Dermis blood vessel endothelial cell (primary cell): ENCODE measurements at regions not wholly inside any gene's neighbourhood (a gene's known extent, or its start where the extent isn't known, plus 50 kb on each side); places are given as distances from the start of the nearest gene placed in this dataset.
A peak's percentile ranks its signal among the peaks of the same experiment; 100 is the strongest.
"Not testable (repeated sequence)": the region's sequence is repeated elsewhere in the genome, so short reads cannot be mapped to it uniquely, and the experiment has no call there.

Experiments
- DNase-seq: peaks from one replicate; pipeline ENCODE4 v3.0.0; 2010

DNA sequence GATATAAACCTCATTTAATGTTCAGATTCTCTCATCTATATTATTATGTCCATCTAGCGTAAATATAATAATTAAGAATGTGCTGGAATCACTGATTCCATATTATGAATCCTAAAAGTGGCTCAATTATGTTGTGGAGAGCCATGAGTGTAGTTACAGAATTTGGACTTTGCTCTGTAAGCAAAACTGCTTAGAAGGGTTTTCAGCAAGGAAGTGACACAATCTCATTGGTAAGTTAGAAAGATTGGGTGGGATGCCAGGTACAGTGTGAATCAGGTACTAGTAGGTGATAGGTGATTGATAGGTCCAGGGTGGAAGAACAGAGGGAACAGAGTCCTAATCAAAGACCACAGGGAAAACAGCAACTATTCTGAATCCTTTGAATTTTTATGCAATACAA, 74.9 kb upstream of the ABLIM1 start:
- no peak for DNase-seq

DNA sequence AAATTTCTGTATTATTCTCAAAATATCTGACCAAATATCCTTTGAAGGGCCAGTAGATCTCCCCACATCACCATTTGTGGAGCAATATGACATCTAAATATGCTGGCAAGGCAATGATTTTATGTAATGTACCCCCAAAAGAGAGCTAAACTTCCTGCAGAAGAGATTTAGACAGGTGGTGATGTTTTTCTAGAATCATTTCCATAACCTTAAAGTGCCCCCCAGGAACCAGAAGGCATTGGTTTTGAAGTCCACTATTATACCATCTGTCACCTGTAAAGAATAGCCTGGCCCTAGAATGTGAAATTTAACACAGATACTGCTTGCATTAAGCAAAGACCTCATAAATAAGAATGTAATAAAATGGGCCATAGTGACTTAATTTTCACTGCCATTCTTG, 77.9 kb upstream of the ABLIM1 start:
- DNase-seq: no peak

DNA sequence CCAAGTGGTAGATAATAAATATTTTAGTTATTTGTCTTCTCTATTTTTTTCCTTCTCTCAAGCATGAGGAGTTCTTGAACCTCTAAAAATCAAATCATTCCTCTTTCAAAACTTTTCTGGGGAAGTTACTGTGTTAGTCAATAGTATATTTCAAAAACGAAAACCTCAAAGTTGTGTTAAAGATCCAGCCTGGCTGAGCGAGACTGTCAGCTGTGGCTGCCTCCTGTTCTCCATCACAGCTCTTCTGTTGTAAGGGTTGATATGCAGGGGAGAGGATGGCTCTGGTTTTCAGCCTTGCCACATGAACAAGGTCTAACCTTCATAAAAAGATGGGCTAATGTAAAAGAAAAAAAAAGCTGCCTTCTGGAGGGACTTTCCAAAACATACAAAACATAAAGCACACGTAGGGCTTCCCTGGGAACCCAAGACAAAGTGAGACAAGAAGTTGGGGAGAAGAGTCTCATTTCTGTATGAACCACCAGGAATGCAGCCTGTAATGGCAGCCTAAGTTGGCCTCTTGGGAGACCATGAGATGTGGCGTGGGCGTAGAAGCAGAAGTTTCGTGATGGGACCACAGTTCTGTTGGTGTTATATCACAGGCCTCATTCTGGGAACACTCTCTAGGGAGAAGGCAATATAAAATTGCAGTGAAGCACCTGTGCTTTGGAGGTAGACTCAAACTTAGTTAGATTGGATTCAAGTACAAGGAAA, 77.9 kb upstream of the FHIP2A start:
- no peak for DNase-seq

DNA sequence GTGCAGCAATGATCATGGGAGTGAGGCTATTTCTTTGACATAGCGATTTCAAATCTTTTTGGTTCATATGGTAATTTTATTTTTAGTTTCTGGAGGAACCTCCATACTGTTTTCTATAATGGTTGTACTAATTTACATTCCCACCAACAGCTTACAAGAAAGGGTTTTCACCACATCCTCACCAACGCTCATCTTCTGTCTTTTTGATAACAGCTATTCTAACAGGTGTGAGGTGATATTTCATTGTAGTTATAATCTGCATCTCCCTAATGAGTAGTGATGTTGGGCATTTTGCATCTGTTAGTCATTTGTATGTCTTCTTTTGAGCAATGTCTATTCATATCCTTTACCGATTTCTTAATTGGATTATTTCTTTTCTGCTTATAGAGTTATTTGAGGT, 75.0 kb upstream of the FHIP2A start:
- no peak for DNase-seq

DNA sequence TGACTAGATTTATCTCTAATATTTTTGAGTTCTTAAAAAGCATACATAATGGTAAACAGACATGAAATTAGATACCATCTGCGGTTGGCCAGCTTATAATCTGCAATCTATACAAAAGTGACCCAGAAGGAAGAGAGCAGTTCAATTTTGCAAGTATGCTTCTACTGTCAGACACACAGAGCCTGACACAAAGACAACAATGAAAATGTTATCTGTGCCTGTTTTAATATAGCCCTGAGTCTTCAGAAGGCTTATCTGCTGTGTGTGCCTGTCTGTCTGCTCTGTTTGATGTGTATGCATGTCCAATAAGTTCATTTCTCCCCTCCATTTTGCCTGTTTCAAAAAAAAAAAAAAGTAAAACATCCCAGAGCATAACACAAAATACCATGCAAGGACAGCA, 73.3 kb upstream of the FHIP2A start:
- no peak for DNase-seq

DNA sequence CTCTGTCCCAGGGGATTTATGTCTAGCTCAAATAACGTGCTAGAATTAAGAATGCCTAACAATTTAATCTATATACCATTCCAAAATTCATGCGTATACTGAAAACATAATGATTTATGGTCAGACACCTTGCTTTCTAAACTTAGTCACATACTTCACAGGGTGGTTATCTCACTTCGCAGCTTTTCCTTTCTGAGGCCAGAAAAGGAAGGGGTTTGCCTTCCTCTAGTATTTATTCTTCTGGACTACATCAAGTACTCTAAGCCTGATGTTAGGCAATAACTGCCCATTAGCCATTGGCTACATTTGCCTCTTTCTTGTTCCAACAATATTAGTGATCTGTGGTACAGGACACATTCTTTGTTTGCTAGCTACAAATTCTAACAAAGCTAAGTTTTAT, 72.6 kb upstream of the FHIP2A start:
- peak; percentile 91 for DNase-seq

DNA sequence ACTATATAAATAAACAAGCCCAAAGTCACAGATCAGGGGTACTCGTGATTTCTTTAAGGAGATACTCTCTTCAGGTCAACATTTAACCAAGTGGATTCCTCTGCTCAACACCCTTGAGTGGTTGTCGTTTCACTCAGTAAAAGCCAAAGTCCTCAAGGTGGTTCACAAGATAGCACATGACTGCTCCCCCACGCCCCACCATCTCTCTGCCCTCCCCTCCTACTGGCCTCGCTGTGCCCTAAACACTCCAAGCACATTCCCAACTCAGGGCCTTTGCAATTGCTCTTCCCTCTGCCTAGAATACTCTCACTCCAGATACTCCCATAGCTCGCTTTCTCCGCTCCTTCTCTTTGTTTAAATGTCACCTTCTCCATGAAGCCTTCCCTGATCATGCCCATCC, 72.1 kb upstream of the FHIP2A start:
- DNase-seq: no peak

DNA sequence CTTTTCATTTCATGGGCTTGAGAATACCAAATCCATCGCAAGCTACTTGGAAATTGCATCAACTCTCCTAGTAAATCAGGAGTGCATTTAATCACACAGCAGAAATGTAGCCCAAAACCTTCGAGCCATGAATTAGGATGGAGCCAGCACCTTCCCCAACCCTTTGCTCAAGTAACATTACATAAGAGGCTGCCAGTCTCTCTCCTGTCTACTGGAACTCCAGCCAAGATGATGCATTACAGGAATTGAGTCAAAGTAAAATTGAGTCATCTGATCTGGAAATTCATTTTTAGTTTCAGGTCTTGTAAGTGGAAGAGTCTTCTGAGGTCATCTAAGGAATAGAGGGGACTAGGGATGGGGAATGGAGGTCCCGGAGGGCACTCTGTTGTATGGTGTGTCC, 69.7 kb upstream of the FHIP2A start:
- peak; percentile 18 for DNase-seq

DNA sequence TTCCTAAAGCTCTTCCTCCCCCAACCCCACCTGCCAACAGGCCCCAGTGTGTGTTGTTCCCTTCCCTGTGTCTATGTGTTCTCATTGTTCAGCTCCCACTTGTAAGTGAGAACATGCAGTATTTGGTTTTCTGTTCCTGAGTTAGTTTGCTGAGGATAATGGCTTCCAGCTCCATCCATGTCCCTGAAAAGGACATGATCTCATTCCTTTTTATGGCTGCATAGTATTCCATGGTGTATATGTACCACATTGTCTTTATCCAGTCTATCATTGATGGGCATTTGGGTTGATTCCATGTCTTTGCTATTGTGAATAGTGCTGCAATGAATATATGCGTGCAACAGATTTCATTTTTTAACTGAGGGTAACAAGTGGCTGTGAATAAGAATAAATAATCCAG, 69.0 kb upstream of the FHIP2A start:
- DNase-seq: not testable (repeated sequence)

DNA sequence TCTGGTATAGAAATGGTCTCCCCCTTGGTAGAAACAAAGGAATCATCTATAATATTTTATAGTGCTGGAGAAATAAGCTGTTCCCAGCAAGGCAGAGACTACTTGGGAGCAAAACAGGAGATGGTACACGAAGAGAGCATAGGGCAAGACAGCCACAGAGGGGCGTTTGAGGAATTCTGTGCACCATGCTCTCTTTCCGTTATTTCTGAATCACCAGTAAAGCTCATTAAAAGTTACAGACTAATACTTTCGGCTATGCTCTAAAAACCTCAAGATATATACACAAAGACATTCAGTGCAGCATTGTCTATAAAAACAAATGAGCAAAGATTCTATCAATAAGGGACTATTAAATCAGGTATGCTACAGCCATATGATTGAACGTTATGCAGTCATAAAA, 68.5 kb upstream of the FHIP2A start:
- no peak for DNase-seq

DNA sequence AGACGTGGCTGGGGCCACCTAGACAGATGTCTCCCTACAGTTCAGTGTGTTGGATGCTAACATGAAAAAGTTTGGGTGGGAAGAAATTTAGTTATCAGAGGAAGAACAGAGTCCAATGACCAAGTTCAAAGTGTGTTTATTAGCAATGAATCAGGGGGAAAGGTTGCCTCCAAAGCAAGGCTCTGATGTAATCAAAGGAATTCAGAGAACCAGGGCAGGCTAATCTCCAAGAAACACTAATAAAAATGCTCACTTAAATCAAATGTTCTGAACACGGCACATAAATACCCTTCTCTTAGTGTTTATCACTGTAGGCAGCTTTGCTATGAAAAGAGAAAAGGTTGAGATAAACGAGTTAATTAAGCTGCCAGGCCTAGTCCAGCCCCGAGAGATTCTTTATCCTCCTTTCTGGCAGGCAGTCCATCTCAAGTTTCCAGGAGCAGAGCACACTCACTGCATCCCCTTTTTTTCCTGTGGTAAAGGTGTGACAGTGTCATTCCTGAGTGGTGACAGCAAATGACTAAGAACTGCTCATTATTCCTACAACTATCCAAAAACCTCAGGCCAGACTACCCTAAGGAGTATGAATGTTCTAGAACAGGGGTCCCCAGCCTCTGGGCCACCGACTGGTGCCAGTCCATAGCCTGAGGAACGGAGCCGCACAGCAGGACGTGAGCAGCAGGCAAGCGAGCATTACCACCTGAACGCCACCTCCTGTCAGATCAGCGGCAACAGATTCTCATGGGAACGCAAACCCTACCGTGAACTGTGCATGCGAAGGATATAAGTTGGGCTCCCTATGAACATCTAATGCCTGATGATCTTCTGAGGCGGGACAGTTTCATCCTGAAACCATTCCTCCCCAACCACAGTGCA, 66.9 kb upstream of the FHIP2A start:
- DNase-seq: no peak

DNA sequence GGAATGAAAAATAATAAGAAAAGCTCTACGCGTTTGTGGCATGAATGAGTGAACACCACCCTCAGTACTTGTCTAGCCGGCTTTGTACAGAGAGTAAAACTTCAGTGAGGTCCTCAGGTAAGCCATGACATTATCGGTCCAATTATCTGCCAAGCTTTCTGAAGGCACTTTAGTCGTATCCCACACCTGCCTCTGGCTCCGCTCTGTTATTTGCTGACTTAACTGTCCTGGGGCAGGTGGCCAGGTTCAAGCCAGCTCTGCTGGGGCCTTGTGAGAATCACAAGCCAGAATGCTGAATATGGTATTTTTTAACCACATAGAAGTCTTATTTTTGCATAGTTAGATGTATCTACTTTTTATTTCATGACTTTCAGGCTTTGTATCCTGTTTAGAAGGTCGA, 66.0 kb upstream of the FHIP2A start:
- DNase-seq: no peak

DNA sequence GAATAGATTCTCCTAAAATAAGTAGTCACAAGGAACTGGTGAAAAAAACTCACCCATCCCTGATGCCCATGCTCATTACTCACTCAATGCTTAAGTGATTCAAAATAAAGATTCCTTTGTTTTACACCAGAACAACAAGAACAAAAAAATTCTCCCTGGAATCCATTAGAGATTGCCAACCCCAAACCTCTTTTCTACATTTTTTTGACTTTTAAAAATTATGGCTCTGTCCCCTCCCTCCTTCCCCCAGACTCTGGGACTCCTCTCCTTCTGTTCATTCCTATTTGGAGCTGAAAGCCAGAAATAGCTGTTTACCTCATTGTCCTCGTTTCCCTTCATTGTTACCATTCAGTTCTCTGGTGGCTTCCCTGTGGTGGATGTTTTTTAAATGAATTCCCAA, 63.2 kb upstream of the FHIP2A start:
- DNase-seq: peak; percentile 79

DNA sequence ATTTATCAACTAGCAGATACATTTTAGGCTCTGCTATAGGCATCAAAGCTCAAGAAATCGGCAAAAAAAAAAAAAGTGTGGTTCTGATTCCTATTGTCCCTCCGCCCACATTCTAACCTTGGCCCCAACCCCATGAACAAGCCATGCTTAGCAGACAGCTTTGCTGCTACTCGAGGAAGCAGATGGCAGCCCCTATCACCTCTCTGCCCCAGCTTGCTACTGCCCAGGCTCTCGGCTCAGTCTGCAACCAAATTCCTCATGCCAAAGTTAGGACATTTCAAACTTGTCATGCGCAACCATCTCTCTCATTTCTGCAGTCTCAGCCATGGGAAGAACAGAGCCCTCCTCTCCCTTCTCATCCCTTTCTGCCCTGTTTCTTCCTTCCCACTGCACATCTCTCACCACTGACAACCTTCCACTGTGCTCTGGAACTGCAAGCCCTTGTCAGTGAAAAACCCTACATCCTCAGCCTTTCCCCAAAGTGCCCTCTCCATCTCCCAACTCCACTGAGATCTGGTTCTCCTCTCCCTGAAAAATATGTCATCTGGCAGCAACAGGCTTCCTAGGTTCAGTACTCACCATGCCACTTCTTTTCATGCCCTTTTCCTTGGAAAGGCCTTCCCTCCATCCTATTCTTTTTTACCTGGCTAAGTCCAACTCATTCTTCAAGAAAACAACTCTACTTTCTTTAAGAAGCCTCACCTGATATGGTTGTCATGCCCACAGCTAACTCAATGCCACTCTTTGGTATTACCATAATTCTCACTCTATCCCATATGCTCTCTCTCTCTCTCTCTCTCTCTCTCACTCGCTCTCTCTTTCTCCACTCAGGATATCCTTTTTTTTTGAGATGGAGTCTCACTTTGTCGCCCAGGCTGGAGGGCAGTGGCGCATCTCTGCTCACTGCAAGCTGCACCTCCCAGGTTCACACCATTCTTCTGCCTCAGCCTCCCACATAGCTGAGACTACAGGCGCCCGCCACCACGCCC, 60.1 kb upstream of the FHIP2A start:
- DNase-seq: no peak

DNA sequence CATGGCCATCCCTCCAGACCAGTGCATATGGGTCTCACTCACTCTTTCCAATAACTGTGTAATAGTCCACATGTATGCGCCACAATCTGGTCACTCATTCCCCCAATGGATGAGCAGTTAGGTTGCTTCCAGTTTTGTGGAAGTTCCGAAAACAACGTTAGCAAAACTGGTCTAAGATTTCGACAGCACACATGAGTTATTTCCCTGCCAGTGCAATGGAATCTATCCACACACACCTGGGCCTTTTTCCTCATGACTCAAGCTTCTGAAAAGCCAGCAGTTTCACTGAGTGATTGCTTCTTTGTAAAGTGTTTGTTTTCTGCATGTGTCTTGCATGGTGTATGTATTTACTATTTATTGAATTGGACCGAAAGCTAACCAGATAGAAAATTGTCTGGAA, 58.8 kb upstream of the FHIP2A start:
- no peak for DNase-seq

DNA sequence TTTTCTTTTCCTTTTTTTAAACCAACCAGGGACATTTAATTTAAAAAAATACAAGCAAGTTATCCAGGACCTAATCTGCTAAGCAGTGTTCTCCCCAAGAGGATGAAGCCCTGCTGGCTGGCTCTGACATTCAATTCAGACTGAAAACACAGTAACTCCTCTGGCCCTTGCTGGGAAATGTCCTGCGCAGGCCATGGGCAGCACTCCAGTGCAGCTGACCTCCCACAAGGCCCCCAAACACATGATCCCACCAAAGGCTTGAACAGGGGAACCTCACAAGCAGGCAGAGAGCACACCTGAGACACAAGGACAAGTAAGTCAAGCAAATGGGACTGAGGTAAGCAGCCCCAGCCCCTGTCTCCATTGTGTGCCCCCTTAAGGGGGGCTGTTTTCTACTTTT, 56.9 kb upstream of the FHIP2A start:
- no peak for DNase-seq

DNA sequence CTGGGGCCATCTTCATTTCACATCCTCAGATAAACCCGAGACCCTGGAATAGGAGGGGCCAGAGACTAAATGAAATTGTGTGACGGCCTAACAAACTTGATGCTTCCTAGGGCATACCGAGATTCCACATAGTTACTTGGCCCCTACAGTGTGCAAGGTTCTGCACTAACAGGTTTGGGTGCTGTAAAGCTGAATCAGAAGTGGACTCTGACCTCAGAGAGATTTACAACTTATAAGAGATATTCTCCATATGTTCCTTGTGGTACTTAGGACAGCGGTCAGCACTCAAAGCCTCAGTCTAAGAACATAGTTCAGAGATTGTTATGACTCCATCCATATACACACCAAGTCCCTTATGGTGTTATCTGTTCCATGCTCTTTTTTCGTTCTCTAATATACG, 55.1 kb upstream of the FHIP2A start:
- DNase-seq: no peak

DNA sequence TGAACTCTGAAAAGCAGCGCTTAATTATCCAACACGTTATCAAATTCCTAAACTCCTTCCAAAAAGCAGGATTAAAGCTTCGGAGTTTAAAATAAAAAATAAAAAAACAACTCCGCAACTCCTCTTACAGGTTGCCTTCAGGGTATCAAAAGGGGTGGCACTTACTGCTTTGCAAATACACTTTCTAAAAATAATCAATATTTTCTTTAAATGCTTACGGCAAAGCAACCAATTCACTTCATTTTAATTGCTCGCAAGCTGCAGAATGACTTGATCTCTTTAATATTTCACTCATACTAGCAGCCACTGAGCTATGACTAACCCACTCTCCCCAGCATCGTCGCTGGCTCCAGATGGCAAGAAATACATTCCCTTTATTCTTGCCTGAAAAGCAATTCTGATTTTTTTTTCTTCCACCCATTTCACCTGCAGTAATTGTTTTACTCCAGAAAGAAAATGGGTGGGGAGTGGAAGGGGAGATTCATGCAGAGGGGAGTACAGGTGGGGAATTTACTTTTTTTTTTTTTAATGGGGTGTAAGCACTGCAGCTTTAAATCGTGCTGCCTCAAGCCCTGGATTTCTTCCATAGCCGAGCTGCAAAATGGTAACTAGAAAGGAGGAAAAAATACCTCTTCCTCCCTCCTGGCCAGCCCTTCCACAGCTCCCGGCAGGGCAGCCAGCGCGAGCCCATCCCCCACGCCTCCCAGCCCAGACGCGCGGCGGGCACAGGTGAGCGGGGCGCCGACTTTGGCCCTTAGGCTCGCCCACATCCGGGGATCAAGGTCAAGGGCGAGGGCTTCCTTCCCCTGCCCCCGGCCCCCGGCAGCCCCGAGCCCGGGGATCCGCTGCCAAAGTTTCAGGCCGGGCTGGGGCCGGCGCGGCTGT, 54.2 kb upstream of the FHIP2A start:
- peak; percentile 43 for DNase-seq

DNA sequence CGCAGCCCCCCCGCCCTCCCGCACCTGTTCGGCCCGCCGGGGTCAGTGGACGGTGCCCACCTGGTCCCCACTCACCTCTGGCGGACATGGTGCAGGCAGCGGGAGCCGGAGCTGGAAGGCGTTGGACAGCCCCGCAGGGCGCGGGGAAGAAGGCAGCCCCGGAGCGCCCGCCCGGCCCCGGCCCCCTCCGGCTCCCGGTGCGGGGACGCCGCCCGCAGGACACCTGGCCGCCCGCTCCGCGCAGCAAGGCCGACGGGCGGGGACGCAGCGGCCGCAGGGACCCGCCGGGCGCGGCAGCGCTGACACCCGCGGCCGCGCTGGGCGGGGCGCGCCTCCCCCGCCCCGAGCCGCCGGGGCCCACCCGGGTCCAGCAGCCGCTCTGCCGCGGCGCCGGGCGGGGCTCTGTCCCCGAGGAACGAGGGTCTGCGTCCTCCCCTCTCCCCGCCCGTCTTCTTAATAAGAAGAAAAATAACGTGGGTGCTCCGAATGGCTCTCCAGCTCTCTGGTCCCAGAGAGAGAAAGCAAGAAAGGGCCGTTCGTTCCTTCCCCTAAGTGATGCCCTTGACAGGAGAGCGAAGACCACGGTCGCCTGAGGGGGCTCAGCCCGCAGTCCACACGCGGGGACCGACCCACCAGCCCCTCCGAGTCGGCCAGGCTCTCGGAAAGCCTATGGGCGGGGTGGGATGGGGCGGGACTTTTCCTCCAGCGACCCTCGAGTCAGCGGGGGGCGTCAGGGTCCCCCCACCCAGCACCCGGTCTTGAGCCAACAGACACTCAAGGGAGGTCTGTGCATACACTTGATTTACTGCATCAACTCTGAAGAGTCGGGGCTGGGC, 53.4 kb upstream of the FHIP2A start:
- DNase-seq: no peak

DNA sequence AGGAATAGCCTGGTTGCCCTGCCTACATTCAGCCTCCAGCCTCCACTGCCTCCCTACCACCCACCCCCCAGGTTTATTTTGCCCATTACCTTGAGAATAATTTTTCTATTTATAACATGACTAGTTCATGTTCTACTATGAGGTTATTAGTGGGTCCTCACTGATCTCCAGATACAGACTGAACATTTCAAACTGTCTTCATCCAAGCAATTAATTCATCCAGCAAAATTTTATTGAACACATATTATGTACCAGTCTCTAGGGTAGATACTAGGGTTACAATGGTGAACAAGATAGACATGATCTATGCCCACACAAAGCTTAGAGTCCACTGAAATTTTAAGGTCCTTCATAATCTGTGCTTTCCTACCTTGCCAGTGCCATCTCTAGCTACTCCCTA, 51.6 kb upstream of the FHIP2A start:
- no peak for DNase-seq

DNA sequence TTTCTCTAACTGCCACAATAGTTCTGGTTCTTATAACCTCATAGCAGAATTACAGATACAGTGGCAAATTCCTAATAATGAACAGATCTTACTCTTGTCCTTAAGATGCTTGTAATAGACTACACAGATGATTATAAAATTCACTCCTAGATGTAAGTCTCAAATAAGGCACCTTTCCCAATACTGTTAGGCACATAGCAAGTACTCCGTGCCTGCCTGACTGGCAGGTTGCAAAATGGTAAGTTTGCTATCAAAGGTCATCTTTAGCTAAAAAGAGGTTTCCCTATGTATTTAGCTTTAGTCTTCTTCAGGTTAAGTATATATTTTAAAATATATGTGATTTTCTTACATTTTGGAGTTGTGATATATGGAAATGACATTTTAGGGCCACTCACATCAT, 50.4 kb upstream of the FHIP2A start:
- no peak for DNase-seq
